ENCODE measurements at regions not wholly inside any gene's neighbourhood (a gene's known extent, or its start where the extent isn't known, plus 50 kb on each side); places are given as distances from the start of the nearest gene placed in this dataset.
"Not testable (repeated sequence)": the region's sequence is repeated elsewhere in the genome, so short reads cannot be mapped to it uniquely, and the experiment has no call there.

- Histone ChIP-seq H3K9me3 (no peaks in the 10 kb centered on the region), H3K9ac (ENCODE audit: low read depth in 2 of 2, low read length in 2 of 2) (no peak overlapping the region), H3K27me3 (no peaks in the 10 kb centered on the region), H3K4me1 (no peaks in the 10 kb centered on the region), H3K36me3 (no peaks in the 10 kb centered on the region), H3K4me3 (no peak overlapping the region), H3K27ac (no peak overlapping the region)
- TF ChIP-seq CTCF (IDR thresholded peaks at IDR 0.05), result no peak
- intact Hi-C loops (cut with DNase I), result no loop called here
- no peak for DNase-seq
Measured at GRCh38 chr5:174505621-174506020, 218.8 kb upstream of the MSX2 start.

GRCh38 chr5:174510782-174511453 is 213.5 kb upstream of the MSX2 start:
- H3K4me1 ChIP-seq; H3K36me3 ChIP-seq; H3K4me3 ChIP-seq; intact Hi-C loops (cut with DNase I); H3K9me3 ChIP-seq; DNase-seq; H3K9ac ChIP-seq (ENCODE audit: low read depth in 2 of 2, low read length in 2 of 2); H3K27ac ChIP-seq; H3K27me3 ChIP-seq: not testable (repeated sequence)

- Histone ChIP-seq H3K9ac (ENCODE audit: low read depth in 2 of 2, low read length in 2 of 2) (no peak overlapping the region), H3K4me3 (no peak overlapping the region), H3K9me3 (no peaks in the 10 kb centered on the region), H3K27ac (no peak overlapping the region), H3K4me1 (no peaks in the 10 kb centered on the region), H3K36me3 (no peaks in the 10 kb centered on the region), H3K27me3 (no peaks in the 10 kb centered on the region)
- intact Hi-C loops (cut with DNase I), result no loop called here
- TF ChIP-seq CTCF (IDR thresholded peaks at IDR 0.05), result no peak
- no peak for DNase-seq
Measured at GRCh38 chr5:174511714-174512253, 212.6 kb upstream of the MSX2 start.

GRCh38 chr5:174514325-174514724 is 210.1 kb upstream of the MSX2 start:
- H3K36me3 ChIP-seq, result no peaks in the 10 kb centered on the region
- TF ChIP-seq CTCF (IDR thresholded peaks at IDR 0.05), result no peak
- H3K27me3 ChIP-seq, result no peaks in the 10 kb centered on the region
- DNase-seq, result no peak
- H3K4me3 ChIP-seq, result no peak overlapping the region
- no peaks in the 10 kb centered on the region for H3K4me1 ChIP-seq
- intact Hi-C loops (cut with DNase I), result no loop called here
- H3K27ac ChIP-seq, result no peak overlapping the region
- no peak overlapping the region for H3K9ac ChIP-seq (ENCODE audit: low read depth in 2 of 2, low read length in 2 of 2)
- H3K9me3 ChIP-seq, result no peaks in the 10 kb centered on the region

GRCh38 chr5:174514983-174515394 is 209.4 kb upstream of the MSX2 start:
- no peak for DNase-seq

More at GRCh38 chr5:174514983-174515394, 209.4 kb upstream of the MSX2 start:
- intact Hi-C loops (cut with DNase I), result no loop called here
- H3K27me3 ChIP-seq, result no peaks in the 10 kb centered on the region
- H3K4me1 ChIP-seq, result no peaks in the 10 kb centered on the region
- H3K4me3 ChIP-seq, result no peak overlapping the region
- H3K9me3 ChIP-seq, result no peaks in the 10 kb centered on the region
- no peak overlapping the region for H3K9ac ChIP-seq (ENCODE audit: low read depth in 2 of 2, low read length in 2 of 2)
- TF ChIP-seq CTCF (IDR thresholded peaks at IDR 0.05), result no peak
- H3K36me3 ChIP-seq, result no peaks in the 10 kb centered on the region
- H3K27ac ChIP-seq, result no peak overlapping the region
